ENCODE measurements at regions not wholly inside any gene's neighbourhood (a gene's known extent, or its start where the extent isn't known, plus 50 kb on each side); places are given as distances from the start of the nearest gene placed in this dataset.

- DNase-seq (ENCODE audit: low read depth): no peak
- H3K4me3 ChIP-seq (ENCODE audit: control insufficient read depth, low read depth, low read length): no peak overlapping the region
- no peak for TF ChIP-seq CTCF (conservative IDR thresholded peaks at IDR 0.05; ENCODE audit: control insufficient read depth, insufficient read depth, low read depth, low read length)
These were observed 236.7 kb downstream of the OTUD1 start for GRCh38 chr10:23675585-23675984.

GRCh38 chr10:23676296-23676695 lies 237.4 kb downstream of the OTUD1 start:
- no peak for DNase-seq (ENCODE audit: low read depth)
- no peak for TF ChIP-seq CTCF (conservative IDR thresholded peaks at IDR 0.05; ENCODE audit: control insufficient read depth, insufficient read depth, low read depth, low read length)
- no peak overlapping the region for H3K4me3 ChIP-seq (ENCODE audit: control insufficient read depth, low read depth, low read length)

- DNase-seq (ENCODE audit: low read depth): no peak
- H3K4me3 ChIP-seq (ENCODE audit: control insufficient read depth, low read depth, low read length): no peak overlapping the region
- no peak for TF ChIP-seq CTCF (conservative IDR thresholded peaks at IDR 0.05; ENCODE audit: control insufficient read depth, insufficient read depth, low read depth, low read length)
These were observed 247.8 kb downstream of the OTUD1 start for GRCh38 chr10:23686722-23687121.

GRCh38 chr10:23692736-23693135 lies 253.9 kb downstream of the OTUD1 start:
- H3K4me3 ChIP-seq (ENCODE audit: control insufficient read depth, low read depth, low read length): no peak overlapping the region
- DNase-seq (ENCODE audit: low read depth): no peak
- TF ChIP-seq CTCF (conservative IDR thresholded peaks at IDR 0.05; ENCODE audit: control insufficient read depth, insufficient read depth, low read depth, low read length): no peak

- H3K4me3 ChIP-seq (ENCODE audit: control insufficient read depth, low read depth, low read length): no peak overlapping the region
- TF ChIP-seq CTCF (conservative IDR thresholded peaks at IDR 0.05; ENCODE audit: control insufficient read depth, insufficient read depth, low read depth, low read length): no peak
- no peak for DNase-seq (ENCODE audit: low read depth)
These were observed 254.6 kb downstream of the OTUD1 start for GRCh38 chr10:23693501-23693901.

- no peak for TF ChIP-seq CTCF (conservative IDR thresholded peaks at IDR 0.05; ENCODE audit: control insufficient read depth, insufficient read depth, low read depth, low read length)
- H3K4me3 ChIP-seq (ENCODE audit: control insufficient read depth, low read depth, low read length): no peak overlapping the region
- DNase-seq (ENCODE audit: low read depth): no peak
These were observed 255.1 kb downstream of the OTUD1 start for GRCh38 chr10:23693925-23694324.

GRCh38 chr10:23694446-23694920 lies 255.6 kb downstream of the OTUD1 start:
- no peak for DNase-seq (ENCODE audit: low read depth)
- no peak overlapping the region for H3K4me3 ChIP-seq (ENCODE audit: control insufficient read depth, low read depth, low read length)
- no peak for TF ChIP-seq CTCF (conservative IDR thresholded peaks at IDR 0.05; ENCODE audit: control insufficient read depth, insufficient read depth, low read depth, low read length)

Data from fibroblast of mammary gland (primary cell).